ENCODE measurements at regions not wholly inside any gene's neighbourhood (a gene's known extent, or its start where the extent isn't known, plus 50 kb on each side); places are given as distances from the start of the nearest gene placed in this dataset.

DNA sequence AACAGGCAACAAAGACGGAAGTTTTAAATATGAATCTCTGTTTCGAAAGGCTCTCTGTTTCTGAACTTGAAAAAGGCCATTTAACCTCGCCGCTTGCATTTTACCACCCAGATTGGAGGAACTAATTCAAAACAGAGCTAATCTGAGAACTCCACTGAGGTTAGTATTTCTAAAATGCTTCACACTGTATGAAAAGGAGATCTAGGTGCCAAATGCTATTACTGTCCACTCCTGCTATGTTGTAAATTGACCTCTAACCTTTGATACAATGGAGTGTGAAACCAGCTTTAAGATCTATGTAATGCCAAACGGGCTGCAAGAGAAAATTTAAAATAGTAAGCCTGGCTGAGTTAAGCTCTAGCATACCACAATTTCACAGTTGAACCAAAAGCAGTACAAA lies 364.5 kb downstream of the IRS1 start:
- TF ChIP-seq, protein P1, sequence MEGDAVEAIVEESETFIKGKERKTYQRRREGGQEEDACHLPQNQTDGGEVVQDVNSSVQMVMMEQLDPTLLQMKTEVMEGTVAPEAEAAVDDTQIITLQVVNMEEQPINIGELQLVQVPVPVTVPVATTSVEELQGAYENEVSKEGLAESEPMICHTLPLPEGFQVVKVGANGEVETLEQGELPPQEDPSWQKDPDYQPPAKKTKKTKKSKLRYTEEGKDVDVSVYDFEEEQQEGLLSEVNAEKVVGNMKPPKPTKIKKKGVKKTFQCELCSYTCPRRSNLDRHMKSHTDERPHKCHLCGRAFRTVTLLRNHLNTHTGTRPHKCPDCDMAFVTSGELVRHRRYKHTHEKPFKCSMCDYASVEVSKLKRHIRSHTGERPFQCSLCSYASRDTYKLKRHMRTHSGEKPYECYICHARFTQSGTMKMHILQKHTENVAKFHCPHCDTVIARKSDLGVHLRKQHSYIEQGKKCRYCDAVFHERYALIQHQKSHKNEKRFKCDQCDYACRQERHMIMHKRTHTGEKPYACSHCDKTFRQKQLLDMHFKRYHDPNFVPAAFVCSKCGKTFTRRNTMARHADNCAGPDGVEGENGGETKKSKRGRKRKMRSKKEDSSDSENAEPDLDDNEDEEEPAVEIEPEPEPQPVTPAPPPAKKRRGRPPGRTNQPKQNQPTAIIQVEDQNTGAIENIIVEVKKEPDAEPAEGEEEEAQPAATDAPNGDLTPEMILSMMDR (conservative IDR thresholded peaks at IDR 0.05 in 1 of 2, IDR thresholded peaks at IDR 0.05 in 1 of 2; ENCODE audit: low read depth in 1 of 2, low read length in 2 of 2): no peak
- TF ChIP-seq EZH2 (IDR thresholded peaks at IDR 0.05; ENCODE audit: low read length, missing control alignments): no peak
